ENCODE measurements at regions not wholly inside any gene's neighbourhood (a gene's known extent, or its start where the extent isn't known, plus 50 kb on each side); places are given as distances from the start of the nearest gene placed in this dataset.

DNA sequence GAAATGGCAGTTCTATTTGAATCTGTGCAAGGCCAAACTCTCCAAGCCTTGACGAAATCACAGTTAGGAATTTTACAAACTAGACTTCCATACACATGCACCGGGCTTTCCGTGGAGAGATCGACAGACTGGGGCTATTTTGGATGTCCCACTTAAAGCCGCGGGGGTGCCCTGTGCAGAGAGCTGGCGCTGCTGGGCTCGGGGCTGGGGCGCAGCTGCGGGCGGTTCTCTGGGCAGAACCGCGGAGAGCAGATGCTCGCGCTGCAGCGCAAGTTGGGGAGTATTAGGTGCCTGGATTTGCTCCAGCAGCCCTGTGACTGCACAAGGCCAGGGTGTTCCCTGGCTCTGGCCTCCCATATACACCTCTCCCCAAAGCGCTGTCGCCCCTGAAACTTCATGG, 67.2 kb downstream of the SPATA19 start:
- TF ChIP-seq, protein P1, sequence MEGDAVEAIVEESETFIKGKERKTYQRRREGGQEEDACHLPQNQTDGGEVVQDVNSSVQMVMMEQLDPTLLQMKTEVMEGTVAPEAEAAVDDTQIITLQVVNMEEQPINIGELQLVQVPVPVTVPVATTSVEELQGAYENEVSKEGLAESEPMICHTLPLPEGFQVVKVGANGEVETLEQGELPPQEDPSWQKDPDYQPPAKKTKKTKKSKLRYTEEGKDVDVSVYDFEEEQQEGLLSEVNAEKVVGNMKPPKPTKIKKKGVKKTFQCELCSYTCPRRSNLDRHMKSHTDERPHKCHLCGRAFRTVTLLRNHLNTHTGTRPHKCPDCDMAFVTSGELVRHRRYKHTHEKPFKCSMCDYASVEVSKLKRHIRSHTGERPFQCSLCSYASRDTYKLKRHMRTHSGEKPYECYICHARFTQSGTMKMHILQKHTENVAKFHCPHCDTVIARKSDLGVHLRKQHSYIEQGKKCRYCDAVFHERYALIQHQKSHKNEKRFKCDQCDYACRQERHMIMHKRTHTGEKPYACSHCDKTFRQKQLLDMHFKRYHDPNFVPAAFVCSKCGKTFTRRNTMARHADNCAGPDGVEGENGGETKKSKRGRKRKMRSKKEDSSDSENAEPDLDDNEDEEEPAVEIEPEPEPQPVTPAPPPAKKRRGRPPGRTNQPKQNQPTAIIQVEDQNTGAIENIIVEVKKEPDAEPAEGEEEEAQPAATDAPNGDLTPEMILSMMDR (IDR thresholded peaks at IDR 0.05; ENCODE audit: low read length) = no peak
- no peak for TF ChIP-seq EZH2 (IDR thresholded peaks at IDR 0.05; ENCODE audit: borderline replicate concordance, low read length)
